Astrocyte of the spinal cord (primary cell): ENCODE measurements at regions not wholly inside any gene's neighbourhood (a gene's known extent, or its start where the extent isn't known, plus 50 kb on each side); places are given as distances from the start of the nearest gene placed in this dataset.

Experiments used
- DNase-seq: peaks from one replicate; pipeline ENCODE4 v3.0.0; 2011; ENCODE audit warnings: low read depth, low spot score
- H3K4me3 ChIP-seq: 2 replicates; pipeline ENCODE4 v1.5.1; 2011; ENCODE audit warnings: low read depth, mild to moderate bottlenecking, low read length, moderate library complexity
- in situ Hi-C: cut with HindIII; loops from 2 replicates; pipeline ENCODE4 v1.10.0; 2017; ENCODE audit warnings: low sequenced_read_pairs
- TF ChIP-seq, protein P1 (sequence below): IDR thresholded peaks from 2 replicates; pipeline ENCODE4 v1.5.1; 2012; ENCODE audit warnings: low read depth, mild to moderate bottlenecking, low read length, inconsistent platforms

DNA sequence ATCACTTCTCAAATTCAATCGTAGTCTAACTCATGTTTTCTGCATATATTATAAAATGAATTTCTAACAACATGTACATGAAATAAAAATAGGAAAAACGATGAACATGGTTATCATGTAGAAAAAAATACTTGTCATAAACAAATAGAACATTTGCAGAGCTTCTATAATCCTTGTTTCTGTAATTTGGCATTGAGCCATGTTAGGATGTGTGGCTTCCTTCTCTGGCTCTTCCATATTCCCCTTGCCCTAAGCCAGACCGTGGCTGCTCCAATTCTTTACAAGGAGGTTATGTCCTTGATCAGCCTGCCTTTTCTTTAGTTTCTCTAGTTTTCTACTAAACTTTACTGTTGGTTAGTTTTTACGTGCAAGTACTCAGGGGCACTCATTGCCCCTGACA is 155.3 kb downstream of the COL6A3 start:
- DNase-seq = no peak
- in situ Hi-C loops = no loop called here
- no peak overlapping the region for H3K4me3 ChIP-seq
- TF ChIP-seq, protein P1, sequence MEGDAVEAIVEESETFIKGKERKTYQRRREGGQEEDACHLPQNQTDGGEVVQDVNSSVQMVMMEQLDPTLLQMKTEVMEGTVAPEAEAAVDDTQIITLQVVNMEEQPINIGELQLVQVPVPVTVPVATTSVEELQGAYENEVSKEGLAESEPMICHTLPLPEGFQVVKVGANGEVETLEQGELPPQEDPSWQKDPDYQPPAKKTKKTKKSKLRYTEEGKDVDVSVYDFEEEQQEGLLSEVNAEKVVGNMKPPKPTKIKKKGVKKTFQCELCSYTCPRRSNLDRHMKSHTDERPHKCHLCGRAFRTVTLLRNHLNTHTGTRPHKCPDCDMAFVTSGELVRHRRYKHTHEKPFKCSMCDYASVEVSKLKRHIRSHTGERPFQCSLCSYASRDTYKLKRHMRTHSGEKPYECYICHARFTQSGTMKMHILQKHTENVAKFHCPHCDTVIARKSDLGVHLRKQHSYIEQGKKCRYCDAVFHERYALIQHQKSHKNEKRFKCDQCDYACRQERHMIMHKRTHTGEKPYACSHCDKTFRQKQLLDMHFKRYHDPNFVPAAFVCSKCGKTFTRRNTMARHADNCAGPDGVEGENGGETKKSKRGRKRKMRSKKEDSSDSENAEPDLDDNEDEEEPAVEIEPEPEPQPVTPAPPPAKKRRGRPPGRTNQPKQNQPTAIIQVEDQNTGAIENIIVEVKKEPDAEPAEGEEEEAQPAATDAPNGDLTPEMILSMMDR = no peak

DNA sequence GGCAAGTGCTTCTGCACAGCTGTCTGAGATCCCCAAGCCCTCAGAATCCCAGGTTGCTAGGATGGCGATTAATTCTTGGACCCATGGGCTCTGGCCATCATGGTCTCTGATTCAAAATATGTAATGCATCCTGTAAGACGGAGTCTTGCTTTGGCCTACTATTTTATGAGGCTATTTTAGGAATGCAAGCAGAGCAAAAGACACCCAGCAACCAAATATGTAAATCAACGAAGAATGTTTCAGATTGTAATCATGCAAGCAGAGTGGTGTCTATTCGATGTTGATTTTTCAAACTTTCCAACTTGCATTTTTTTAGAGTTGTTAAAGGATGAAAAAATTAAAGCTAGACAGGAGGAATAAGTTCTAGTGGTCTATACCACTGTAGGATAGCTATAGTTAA is 154.8 kb downstream of the COL6A3 start:
- no peak overlapping the region for H3K4me3 ChIP-seq
- no peak for DNase-seq
- TF ChIP-seq, protein P1 = no peak
- in situ Hi-C loops = no loop called here

- no peak overlapping the region for H3K4me3 ChIP-seq
- no peak for DNase-seq
- TF ChIP-seq, protein P1 = no peak
- in situ Hi-C loops = no loop called here
Measured at GRCh38 chr2:237260039-237260620, 153.8 kb downstream of the COL6A3 start.

GRCh38 chr2:237260686-237261085 is 153.3 kb downstream of the COL6A3 start:
- no peak overlapping the region for H3K4me3 ChIP-seq
- TF ChIP-seq, protein P1 = no peak
- no peak for DNase-seq
- in situ Hi-C loops = no loop called here

DNA sequence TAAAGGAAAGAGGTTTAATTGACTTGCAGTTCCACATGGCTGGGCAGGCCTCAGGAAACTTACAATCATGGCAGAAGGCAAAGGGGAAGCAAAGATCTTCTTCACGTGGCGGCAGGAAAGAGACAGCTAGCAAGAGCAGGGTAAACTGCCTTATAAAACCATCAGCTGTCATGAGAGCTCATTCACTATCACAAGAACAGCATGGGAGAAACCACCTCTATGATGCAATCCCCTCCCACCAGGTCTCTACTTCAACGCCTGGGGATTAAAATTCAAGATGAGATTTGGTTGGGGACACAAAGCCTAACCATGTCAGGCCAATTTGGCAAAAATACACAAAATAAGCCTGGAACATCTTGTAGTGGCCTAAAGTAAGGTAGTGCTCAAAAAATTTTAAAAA is 152.6 kb downstream of the COL6A3 start:
- no peak overlapping the region for H3K4me3 ChIP-seq
- no peak for DNase-seq
- in situ Hi-C loops = no loop called here
- TF ChIP-seq, protein P1 = no peak

DNA sequence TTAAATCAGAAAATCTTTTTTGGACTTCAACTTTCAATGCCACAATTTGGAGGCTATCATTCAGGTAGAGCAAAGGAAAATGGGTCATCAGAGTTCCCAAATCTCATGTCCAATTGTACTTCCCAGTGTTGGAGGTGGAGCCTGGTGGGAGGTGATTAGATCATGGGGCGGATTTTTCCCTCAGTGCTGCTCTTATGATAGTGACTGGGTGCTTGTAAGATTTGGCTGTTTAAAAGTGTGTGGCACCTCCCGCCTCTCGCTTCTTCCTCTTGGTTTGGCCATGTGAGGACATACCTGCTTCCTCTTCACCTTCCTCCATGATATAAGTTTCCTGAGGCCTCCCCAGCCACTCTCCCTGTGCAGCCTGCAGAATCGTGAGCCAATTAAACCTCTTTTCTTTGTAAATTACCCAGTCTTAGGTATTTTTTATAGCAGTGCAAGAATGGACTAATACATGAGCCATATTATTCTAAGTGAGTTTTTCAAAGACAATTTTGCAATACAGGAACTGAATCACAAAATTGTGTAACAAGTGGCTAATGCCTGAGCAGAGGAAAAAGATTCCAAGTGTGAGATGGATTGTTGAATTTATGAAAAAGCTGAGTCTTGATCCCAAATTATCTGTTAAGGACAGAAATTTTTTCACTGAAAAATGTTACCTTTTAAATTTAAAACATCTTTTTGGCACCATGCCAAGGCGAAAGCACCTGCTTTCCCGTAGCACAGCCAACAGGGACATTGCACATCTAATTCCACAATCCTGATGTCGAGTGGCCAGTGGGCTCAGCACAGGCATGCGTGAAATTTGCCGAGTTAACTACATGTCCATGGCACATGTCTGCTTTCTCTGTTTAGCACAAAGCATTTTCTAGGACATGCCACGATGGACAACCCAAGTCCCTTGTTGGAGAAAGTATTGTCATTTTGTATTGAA is 150.9 kb downstream of the COL6A3 start:
- in situ Hi-C loops = no loop called here
- peak; percentile 71 for DNase-seq
- H3K4me3 ChIP-seq = no peak overlapping the region

More for the DNA sequence above, 150.9 kb downstream of the COL6A3 start:
- TF ChIP-seq, protein P1 = no peak
